IMR-90 (cell line): ENCODE measurements at regions not wholly inside any gene's neighbourhood (a gene's known extent, or its start where the extent isn't known, plus 50 kb on each side); places are given as distances from the start of the nearest gene placed in this dataset.

Experiments
- ATAC-seq: fragments of 200-7000 bp; cut with Tn5 transposase; 2 replicates; pipeline ENCODE4 v1.9.1; 2020; ENCODE audit warnings: low read depth, mild to moderate bottlenecking, moderate library complexity
- BruUV-seq: library from RNA; stranded (reverse); fragments of 400-500 nt; replicated peaks from 2 replicates; lab custom pipeline; 2021; lab: Mats Ljungman, UMichigan
- CTCF ChIA-PET: fragments of 300-600 bp; formaldehyde crosslinking; extraction: SDS; loops from one replicate; lab custom pipeline; 2021; ENCODE audit warnings: antibody characterized with exemption; lab: Yijun Ruan, JAX
- POLR2A ChIA-PET: fragments of 300-600 bp; sonication (Branson Sonifier 250); formaldehyde crosslinking; loops from one replicate; lab custom pipeline; 2022; ENCODE audit warnings: antibody characterized with exemption; ENCODE audit not compliant: unreplicated experiment; lab: Charles Lee
- DNase-seq: peaks from one replicate; pipeline ENCODE4 v3.0.0; 2013
- H2AFZ ChIP-seq: replicated peaks from 2 replicates; pipeline ENCODE3; 2013; ENCODE audit warnings: low read length, mild to moderate bottlenecking; ENCODE audit not compliant: poor library complexity
- H2AK5ac ChIP-seq: 2 replicates; pipeline ENCODE4 v1.6.1; 2013; ENCODE audit warnings: low read depth, low read length, inconsistent platforms
- H2AK9ac ChIP-seq: replicated peaks from 2 replicates; pipeline ENCODE3; 2013; ENCODE audit warnings: mild to moderate bottlenecking, low read depth, low read length, moderate library complexity; ENCODE audit not compliant: poor library complexity
- H2BK120ac ChIP-seq: 2 replicates; pipeline ENCODE4 v1.6.1; 2013; ENCODE audit warnings: low read depth, low read length, inconsistent platforms
- H2BK15ac ChIP-seq: 3 replicates; pipeline ENCODE4 v1.6.1; 2013; ENCODE audit warnings: low read depth, low read length, inconsistent platforms
- H2BK20ac ChIP-seq: 2 replicates; pipeline ENCODE4 v1.6.1; 2013; ENCODE audit warnings: low read depth, mild to moderate bottlenecking, inconsistent platforms, low read length, moderate library complexity
- H2BK5ac ChIP-seq: 2 replicates; pipeline ENCODE4 v1.6.1; 2013; ENCODE audit warnings: mild to moderate bottlenecking, low read depth, low read length, inconsistent platforms; ENCODE audit not compliant: poor library complexity, severe bottlenecking
- H3K14ac ChIP-seq: replicated peaks from 2 replicates; pipeline ENCODE4 v1.6.1; 2013; ENCODE audit warnings: low read depth, low read length, inconsistent platforms
- H3K18ac ChIP-seq: 2 replicates; pipeline ENCODE4 v1.6.1; 2013; ENCODE audit warnings: low read depth, low read length, control low read depth
- H3K23ac ChIP-seq: 2 replicates; pipeline ENCODE4 v1.6.1; 2013; ENCODE audit warnings: low read depth, low read length, inconsistent platforms
- H3K27ac ChIP-seq: 2 replicates; pipeline ENCODE4 v1.5.1; 2013; ENCODE audit warnings: mild to moderate bottlenecking, control low read depth, low read length; ENCODE audit not compliant: insufficient read depth
- H3K27me3 ChIP-seq: 2 replicates; pipeline ENCODE4 v1.6.1; 2013; ENCODE audit warnings: low read length; ENCODE audit not compliant: control insufficient read depth, insufficient read depth
- H3K36me3 ChIP-seq: 2 replicates; pipeline ENCODE4 v1.6.1; 2013; ENCODE audit warnings: low read length, mixed read lengths; ENCODE audit not compliant: control insufficient read depth, insufficient read depth
- H3K4ac ChIP-seq: 2 replicates; pipeline ENCODE4 v1.6.1; 2013; ENCODE audit warnings: low read depth, low read length, inconsistent platforms
- H3K4me1 ChIP-seq: 2 replicates; pipeline ENCODE4 v1.6.1; 2013; ENCODE audit warnings: low read length, mixed read lengths; ENCODE audit not compliant: control insufficient read depth, insufficient read depth
- H3K4me2 ChIP-seq: 2 replicates; pipeline ENCODE4 v1.6.1; 2013; ENCODE audit warnings: low read depth, mild to moderate bottlenecking, control low read depth, low read length, moderate library complexity
- H3K4me3 ChIP-seq: 2 replicates; pipeline ENCODE4 v1.5.1; 2013; ENCODE audit warnings: low read depth, mild to moderate bottlenecking, control low read depth, low read length, moderate library complexity; ENCODE audit not compliant: insufficient read depth
- H3K56ac ChIP-seq: 2 replicates; pipeline ENCODE4 v1.6.1; 2013; ENCODE audit warnings: low read length, inconsistent platforms; ENCODE audit not compliant: insufficient read depth; ENCODE audit errors: extremely low read depth
- H3K79me1 ChIP-seq, 2 experiments: 2 replicates each; pipeline ENCODE4 v1.6.1; 2013; ENCODE audit warnings: low read length in 2 of 2, inconsistent platforms in 1 of 2, low read depth in 1 of 2
- H3K9ac ChIP-seq: 2 replicates; pipeline ENCODE4 v1.6.1; 2013; ENCODE audit warnings: low read depth, low read length, control low read depth
- H3K9me1 ChIP-seq: 2 replicates; pipeline ENCODE4 v1.6.1; 2013; ENCODE audit warnings: low read length, inconsistent platforms; ENCODE audit not compliant: insufficient read depth
- H3K9me3 ChIP-seq: 2 replicates; pipeline ENCODE4 v1.6.1; 2013; ENCODE audit warnings: low read length; ENCODE audit not compliant: control insufficient read depth, insufficient read depth
- H4K20me1 ChIP-seq: 2 replicates; pipeline ENCODE4 v1.6.1; 2013; ENCODE audit warnings: low read length, inconsistent platforms; ENCODE audit not compliant: insufficient read depth
- H4K5ac ChIP-seq: 2 replicates; pipeline ENCODE4 v1.6.1; 2013; ENCODE audit warnings: mild to moderate bottlenecking, low read depth, low read length, control low read depth
- H4K8ac ChIP-seq, 2 experiments: 2 replicates each; pipeline ENCODE4 v1.6.1; 2013; ENCODE audit warnings: low read depth in 2 of 2, low read length in 2 of 2, control low read depth in 1 of 2, inconsistent platforms in 1 of 2
- H4K91ac ChIP-seq: 2 replicates; pipeline ENCODE4 v1.6.1; 2013; ENCODE audit warnings: low read depth, low read length, inconsistent platforms; ENCODE audit not compliant: insufficient read depth
- CEBPB ChIP-seq: IDR thresholded peaks from 2 replicates; pipeline ENCODE4 v1.6.1; 2012; ENCODE audit warnings: low read depth, low read length, improper control_type of control experiment
- MAFK ChIP-seq: IDR thresholded peaks from 2 replicates; pipeline ENCODE4 v1.6.1; 2012; ENCODE audit warnings: low read depth, low read length, improper control_type of control experiment
- MAZ ChIP-seq: IDR thresholded peaks from 2 replicates; pipeline ENCODE4 v1.6.1; 2012; ENCODE audit warnings: low read depth, mild to moderate bottlenecking, low read length, improper control_type of control experiment, moderate library complexity, borderline replicate concordance
- NFE2L2 ChIP-seq: fragments of 150-350 bp; IDR thresholded peaks from 2 replicates; pipeline ENCODE4 v1.6.1; 2016; ENCODE audit warnings: low read depth, mild to moderate bottlenecking, low read length
- RCOR1 ChIP-seq: IDR thresholded peaks from 2 replicates; pipeline ENCODE4 v1.6.1; 2012; ENCODE audit warnings: mild to moderate bottlenecking, low read length, improper control_type of control experiment; ENCODE audit not compliant: insufficient replicate concordance
- WGBS, 2 experiments: methylation state at CpG; one replicate each; pipeline versions ENCODE4 v1.1.5 to v1.1.7; 2013; ENCODE audit warnings: missing lambda C conversion rate in 2 of 2; ENCODE audit not compliant: insufficient read length in 1 of 2; ENCODE audit errors: extremely low coverage in 2 of 2; 5-methylcytosine and 5-hydroxymethylcytosine counted together
- dilution Hi-C: fragments of 300-500 bp; cut with HindIII; formaldehyde crosslinking; loops from one replicate; pipeline ENCODE4 v1.14.3; 2018; ENCODE audit warnings: low sequenced_read_pairs; ENCODE audit not compliant: unreplicated experiment
- in situ Hi-C: fragments of 300-500 bp; cut with MboI; formaldehyde crosslinking; loops from 3 replicates; pipeline ENCODE4 v1.14.3; 2019; ENCODE audit warnings: low sequenced_read_pairs, inconsistent platforms, mixed read lengths
- intact Hi-C: fragments of 100-400 bp; cut with micrococcal nuclease; formaldehyde crosslinking; loops from 2 replicates; pipeline ENCODE4 v1.10.0; 2022
- TF ChIP-seq, protein P1 (sequence below): fragments of 150-350 bp; IDR thresholded peaks from 2 replicates; pipeline ENCODE4 v1.6.1; 2017; ENCODE audit warnings: mild to moderate bottlenecking, antibody characterized with exemption, low read length, low read depth
- TF ChIP-seq, protein P2 (sequence below): fragments of 150-350 bp; IDR thresholded peaks from 2 replicates; pipeline ENCODE4 v1.6.1; 2016; ENCODE audit warnings: low read depth, mild to moderate bottlenecking, low read length, moderate library complexity, borderline replicate concordance

DNA sequence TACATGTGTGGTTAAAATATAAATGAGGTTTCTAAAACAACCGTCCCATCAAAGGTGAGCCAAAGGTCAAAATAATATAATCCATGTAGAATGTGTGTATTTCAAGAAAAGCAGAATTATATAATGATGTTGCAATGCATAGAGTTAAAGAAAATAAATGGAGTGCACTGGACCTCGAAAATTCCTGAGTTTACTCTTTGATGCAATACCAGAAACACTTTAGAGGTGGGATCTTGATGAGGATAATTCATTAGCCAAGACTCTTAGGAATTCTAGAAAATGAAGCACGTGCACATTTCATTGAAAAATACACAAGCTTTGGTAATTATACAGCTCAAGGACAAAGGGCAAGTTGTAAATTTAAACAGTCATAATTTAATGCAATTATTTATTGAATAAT lies 508.9 kb upstream of the ARGLU1 start:
- Histone ChIP-seq H3K36me3 (no peaks in the 10 kb centered on the region), H3K9ac (no peak overlapping the region), H4K5ac (no peak overlapping the region), H3K23ac (no peak overlapping the region), H3K56ac (no peak overlapping the region), H3K9me3 (no peaks in the 10 kb centered on the region), H2AK9ac (no peak overlapping the region), H4K8ac (no peak overlapping the region), H3K18ac (no peak overlapping the region), H3K4ac (no peak overlapping the region), H2AFZ (no peak overlapping the region), H2BK120ac (no peak overlapping the region), H3K9me1 (no peaks in the 10 kb centered on the region), H3K4me3 (no peak overlapping the region), H3K79me1 (no peaks in the 10 kb centered on the region), H3K14ac (no peak overlapping the region), H3K27me3 (peaks cover 5% of the 10 kb centered on the region), H2BK15ac (no peak overlapping the region), H3K4me1 (no peaks in the 10 kb centered on the region), H3K4me2 (no peak overlapping the region), H3K27ac (no peak overlapping the region), H2AK5ac (no peak overlapping the region), H4K20me1 (no peaks in the 10 kb centered on the region), H2BK5ac (no peak overlapping the region), H4K91ac (no peak overlapping the region), H2BK20ac (no peak overlapping the region)
- no CpG with 5 or more reads among the region's 3 CpGs for WGBS, 2 experiments
- ATAC-seq: no peak
- dilution Hi-C loops: no loop called here
- no TSS peak for BruUV-seq
- intact Hi-C loops: no loop called here
- ChIA-PET CTCF (interaction anchor here (1.4 kb wide), 1 partner anchor 10 kb away, joined by 4 read pairs; no protein-coding TSS in a partner anchor), POLR2A (no interaction called here)
- in situ Hi-C loops: no loop called here
- TF ChIP-seq NFE2L2: no peak
- TF ChIP-seq MAFK: no peak
- TF ChIP-seq, protein P1, sequence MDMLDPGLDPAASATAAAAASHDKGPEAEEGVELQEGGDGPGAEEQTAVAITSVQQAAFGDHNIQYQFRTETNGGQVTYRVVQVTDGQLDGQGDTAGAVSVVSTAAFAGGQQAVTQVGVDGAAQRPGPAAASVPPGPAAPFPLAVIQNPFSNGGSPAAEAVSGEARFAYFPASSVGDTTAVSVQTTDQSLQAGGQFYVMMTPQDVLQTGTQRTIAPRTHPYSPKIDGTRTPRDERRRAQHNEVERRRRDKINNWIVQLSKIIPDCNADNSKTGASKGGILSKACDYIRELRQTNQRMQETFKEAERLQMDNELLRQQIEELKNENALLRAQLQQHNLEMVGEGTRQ: no peak
- TF ChIP-seq MAZ: no peak
- TF ChIP-seq CEBPB: peak; percentile 26; the same call in 1 of the 2 replicates
- TF ChIP-seq, protein P2, sequence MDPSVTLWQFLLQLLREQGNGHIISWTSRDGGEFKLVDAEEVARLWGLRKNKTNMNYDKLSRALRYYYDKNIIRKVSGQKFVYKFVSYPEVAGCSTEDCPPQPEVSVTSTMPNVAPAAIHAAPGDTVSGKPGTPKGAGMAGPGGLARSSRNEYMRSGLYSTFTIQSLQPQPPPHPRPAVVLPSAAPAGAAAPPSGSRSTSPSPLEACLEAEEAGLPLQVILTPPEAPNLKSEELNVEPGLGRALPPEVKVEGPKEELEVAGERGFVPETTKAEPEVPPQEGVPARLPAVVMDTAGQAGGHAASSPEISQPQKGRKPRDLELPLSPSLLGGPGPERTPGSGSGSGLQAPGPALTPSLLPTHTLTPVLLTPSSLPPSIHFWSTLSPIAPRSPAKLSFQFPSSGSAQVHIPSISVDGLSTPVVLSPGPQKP: no peak
- no peak for TF ChIP-seq RCOR1
- DNase-seq: no peak
